ENCODE measurements at regions not wholly inside any gene's neighbourhood (a gene's known extent, or its start where the extent isn't known, plus 50 kb on each side); places are given as distances from the start of the nearest gene placed in this dataset.

DNA sequence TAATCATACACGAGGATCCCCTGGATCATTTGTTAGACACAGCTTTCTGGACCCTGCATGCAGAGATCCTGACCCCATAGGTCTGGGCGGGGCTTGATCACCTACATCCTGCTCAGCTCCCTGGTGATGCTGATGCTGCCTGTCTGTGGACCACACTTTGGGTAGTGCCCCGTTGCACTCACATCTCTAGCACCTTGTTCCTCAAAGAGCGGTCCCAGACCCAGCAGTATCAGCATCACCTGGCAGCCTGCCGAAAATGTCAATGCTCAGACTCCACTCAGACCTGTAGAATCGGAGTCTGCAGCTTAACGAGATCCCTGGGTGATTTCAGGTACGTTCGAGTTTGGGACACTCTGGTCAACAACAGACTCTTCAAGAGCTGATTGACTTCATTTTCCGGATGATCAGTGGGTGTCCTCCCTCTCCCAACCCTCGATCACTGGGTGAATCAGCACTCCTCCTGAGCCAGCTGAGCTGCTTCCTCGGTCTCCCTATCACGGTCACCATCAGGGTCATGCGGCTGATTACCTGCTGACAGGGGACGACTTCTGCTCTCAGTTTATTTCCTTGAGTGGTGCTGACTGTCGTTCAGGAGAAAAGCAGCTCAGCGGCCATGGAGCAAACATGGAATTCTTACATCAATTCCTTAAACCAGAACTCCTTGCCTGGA lies 150.6 kb upstream of the RAB12 start:
- no peak for TF ChIP-seq CTCF (conservative IDR thresholded peaks at IDR 0.05; ENCODE audit: low read length)
- DNase-seq (ENCODE audit: low read depth), result no peak
- no peak overlapping the region for H3K4me3 ChIP-seq (ENCODE audit: low read length)

DNA sequence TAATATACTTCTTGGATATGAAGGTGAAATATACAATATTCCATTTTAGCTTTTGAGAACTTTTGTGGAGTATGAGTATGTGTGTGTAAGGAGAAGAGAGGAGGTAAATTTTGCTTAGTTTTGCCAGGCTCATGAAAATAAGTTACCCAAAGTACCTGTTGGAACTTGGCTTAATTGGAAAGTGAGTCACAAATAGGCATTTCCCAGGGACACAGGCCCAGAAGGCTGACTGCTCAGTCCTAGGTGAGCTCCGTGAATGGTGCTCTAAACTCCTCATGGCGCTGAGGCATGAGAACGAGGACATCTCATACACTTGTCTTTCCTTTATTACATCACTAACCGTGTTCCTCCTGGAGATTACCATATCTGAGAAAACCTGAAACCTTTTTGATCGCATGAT lies 148.5 kb upstream of the RAB12 start:
- TF ChIP-seq CTCF (conservative IDR thresholded peaks at IDR 0.05; ENCODE audit: low read length), result no peak

DNA sequence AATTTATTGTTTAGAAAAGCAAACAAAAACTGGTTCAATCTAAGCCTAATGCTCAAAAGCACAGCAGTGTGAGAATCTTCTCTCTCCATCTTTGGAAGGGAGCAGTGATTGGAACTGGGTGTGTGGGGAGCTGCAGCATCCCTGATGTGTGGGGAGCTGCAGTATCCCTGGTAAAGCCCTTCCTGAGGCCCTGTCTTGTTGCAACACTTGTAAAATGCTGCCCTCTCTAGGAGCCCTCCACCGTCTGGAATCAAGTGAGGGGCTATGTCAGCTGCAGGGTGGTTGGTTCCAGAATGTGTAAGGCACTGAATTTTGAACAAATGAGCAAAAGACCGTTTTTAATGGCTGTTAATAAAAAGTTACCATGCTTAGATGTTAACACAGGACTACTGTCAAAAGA lies 147.7 kb upstream of the RAB12 start:
- TF ChIP-seq CTCF (conservative IDR thresholded peaks at IDR 0.05; ENCODE audit: low read length), result no peak
- no peak for DNase-seq (ENCODE audit: low read depth)
- no peak overlapping the region for H3K4me3 ChIP-seq (ENCODE audit: low read length)

More for the DNA sequence above, 148.5 kb upstream of the RAB12 start:
- DNase-seq (ENCODE audit: low read depth), result no peak
- H3K4me3 ChIP-seq (ENCODE audit: low read length), result no peak overlapping the region

DNA sequence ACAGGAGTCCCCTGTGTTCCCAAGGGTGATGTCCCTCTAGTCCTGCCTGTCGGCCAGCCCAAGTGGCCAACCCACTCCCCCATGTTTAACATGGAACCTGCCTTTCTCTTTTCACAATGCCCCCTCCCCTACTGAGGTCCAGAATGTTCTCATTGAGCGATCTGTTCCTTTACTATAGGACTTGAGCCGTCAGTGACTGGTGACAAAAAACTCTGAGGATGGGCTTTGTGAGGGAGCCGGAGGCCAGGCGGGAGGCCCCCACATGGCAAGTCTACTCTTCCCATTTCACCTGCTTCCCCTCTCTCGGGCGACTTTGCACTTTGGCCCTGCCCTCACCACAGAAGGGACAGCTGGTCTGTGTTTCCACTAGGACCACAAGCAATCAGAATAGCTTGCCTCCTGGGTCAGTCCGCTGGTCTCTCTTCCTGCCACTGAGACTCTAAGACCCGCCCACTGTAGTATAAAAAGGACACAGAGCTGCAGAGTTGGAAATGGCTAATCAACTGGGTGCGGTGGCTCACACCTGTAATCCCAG lies 146.5 kb upstream of the RAB12 start:
- TF ChIP-seq CTCF (conservative IDR thresholded peaks at IDR 0.05; ENCODE audit: low read length), result no peak
- H3K4me3 ChIP-seq (ENCODE audit: low read length), result no peak overlapping the region
- DNase-seq (ENCODE audit: low read depth), result no peak

DNA sequence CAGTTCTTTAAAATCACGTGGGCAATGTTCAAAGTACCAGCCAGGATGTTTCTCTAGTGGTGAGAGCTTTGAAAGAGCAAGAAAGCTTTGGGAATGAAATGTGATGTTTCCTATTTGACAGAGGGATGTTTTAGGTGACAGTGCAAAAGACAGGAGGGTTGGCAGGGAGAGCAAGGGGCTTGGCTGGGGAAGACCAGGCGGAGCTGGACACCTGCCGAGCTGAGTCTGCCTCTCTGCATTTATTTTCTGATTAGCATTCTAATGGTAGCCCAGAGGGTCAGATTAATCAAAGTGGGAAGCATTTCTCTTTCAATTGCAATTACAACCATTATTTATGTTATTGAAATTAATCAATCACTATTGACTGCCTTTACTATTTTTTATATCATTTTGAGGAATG lies 145.4 kb upstream of the RAB12 start:
- no peak for TF ChIP-seq CTCF (conservative IDR thresholded peaks at IDR 0.05; ENCODE audit: low read length)
- H3K4me3 ChIP-seq (ENCODE audit: low read length), result no peak overlapping the region
- no peak for DNase-seq (ENCODE audit: low read depth)

DNA sequence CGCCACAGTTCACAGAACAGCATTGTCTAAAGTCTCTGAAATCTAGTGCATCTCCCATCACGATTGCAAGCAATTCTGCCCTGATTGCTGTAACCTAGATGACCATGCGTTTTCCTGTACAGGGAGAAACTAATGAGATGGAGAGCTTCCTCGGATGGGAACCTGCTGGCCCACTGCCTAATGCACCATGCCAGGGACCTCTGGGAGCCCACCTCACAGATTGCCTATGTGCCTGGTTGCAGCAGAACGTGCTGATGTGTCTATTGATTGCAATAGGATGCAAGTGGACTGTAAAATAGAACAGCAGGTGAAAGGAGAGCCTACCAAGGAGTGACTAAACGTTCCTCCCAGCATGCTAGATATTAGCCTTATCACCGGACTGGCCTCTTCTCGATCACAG lies 141.0 kb upstream of the RAB12 start:
- no peak for TF ChIP-seq CTCF (conservative IDR thresholded peaks at IDR 0.05; ENCODE audit: low read length)
- no peak overlapping the region for H3K4me3 ChIP-seq (ENCODE audit: low read length)
- DNase-seq (ENCODE audit: low read depth), result no peak

- peak; percentile 18 for DNase-seq (ENCODE audit: low read depth)
- TF ChIP-seq CTCF (conservative IDR thresholded peaks at IDR 0.05; ENCODE audit: low read length), result no peak
- no peak overlapping the region for H3K4me3 ChIP-seq (ENCODE audit: low read length)
Observed at GRCh38 chr18:8468921-8469335, 140.3 kb upstream of the RAB12 start.
